K562 (cell line): ENCODE measurements at regions not wholly inside any gene's neighbourhood (a gene's known extent, or its start where the extent isn't known, plus 50 kb on each side); places are given as distances from the start of the nearest gene placed in this dataset.

Experiments used
- MIER1 ChIP-seq: fragments of 450-650 bp; IDR thresholded peaks from 2 replicates; pipeline ENCODE4 v1.6.1; 2016; ENCODE audit warnings: antibody characterized with exemption, mild to moderate bottlenecking, low read depth
- PHF8 ChIP-seq: fragments of 200-600 bp; sonication (generic); IDR thresholded peaks from 2 replicates; pipeline ENCODE4 v1.6.1; 2012; ENCODE audit warnings: mixed run types, mild to moderate bottlenecking, inconsistent platforms, low read length, moderate library complexity, borderline replicate concordance
- RAD21 ChIP-seq, 2 experiments: fragments of 250-450 bp in 1 of 2; fragments of 450-650 bp in 1 of 2; sonication (Bioruptor Pico) in 1 of 2; formaldehyde crosslinking in 1 of 2; IDR thresholded peaks in 1 of 2; conservative IDR thresholded peaks in 1 of 2; 2 replicates each; pipeline versions ENCODE4 v1.4.0 to v1.8.0; 2020 to 2022; ENCODE audit warnings: mild to moderate bottlenecking in 2 of 2, moderate library complexity in 1 of 2

DNA sequence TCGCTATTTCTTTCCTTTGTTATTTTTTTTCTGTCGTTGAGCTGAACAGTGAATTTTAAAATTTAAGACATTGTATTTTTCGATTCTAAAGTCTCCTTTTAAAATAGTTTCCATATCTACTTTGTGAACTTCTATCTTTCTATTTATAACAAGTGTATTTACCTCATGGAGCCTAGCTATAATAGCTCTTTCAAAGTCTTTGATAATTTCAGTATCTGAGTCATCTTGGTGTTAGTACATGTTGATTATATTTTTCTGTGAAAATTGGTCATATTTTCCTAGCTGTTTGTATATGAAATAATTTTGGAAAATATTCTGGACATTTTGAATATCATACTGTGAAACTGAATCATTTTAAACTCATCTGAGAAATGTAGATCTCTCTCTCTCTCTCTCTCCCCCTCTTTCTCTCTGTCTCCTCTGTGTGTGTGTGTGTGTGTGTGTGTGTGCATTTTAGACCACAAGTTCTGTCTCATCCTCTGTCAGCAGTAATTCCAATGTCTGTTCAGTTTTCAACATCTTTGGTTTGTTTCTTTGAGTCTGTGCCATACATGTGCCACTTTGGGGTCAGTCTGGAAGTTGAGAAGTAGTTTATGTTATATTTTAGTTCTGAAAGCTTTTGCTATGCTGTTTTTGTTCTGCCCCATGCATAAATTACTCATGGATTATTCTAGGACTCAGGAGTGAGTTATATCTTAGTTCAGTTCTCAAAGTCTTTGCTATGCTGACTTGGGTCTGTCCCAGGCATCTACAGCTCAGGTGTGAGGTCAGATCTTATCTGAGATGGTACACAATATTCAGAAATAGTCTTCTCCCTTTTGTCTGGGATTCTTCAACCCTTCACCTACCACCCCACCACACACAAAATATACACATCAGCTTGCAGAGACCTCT is 366.4 kb upstream of the CASK start:
- TF ChIP-seq PHF8: no peak
- no peak for TF ChIP-seq RAD21 (CRISPR knock-in tag; conservative IDR thresholded peaks at IDR 0.05 in 1 of 2, IDR thresholded peaks at IDR 0.05 in 1 of 2)
- TF ChIP-seq MIER1: no peak
